ENCODE measurements at regions not wholly inside any gene's neighbourhood (a gene's known extent, or its start where the extent isn't known, plus 50 kb on each side); places are given as distances from the start of the nearest gene placed in this dataset.
A peak's percentile ranks its signal among the peaks of the same experiment; 100 is the strongest.

DNA sequence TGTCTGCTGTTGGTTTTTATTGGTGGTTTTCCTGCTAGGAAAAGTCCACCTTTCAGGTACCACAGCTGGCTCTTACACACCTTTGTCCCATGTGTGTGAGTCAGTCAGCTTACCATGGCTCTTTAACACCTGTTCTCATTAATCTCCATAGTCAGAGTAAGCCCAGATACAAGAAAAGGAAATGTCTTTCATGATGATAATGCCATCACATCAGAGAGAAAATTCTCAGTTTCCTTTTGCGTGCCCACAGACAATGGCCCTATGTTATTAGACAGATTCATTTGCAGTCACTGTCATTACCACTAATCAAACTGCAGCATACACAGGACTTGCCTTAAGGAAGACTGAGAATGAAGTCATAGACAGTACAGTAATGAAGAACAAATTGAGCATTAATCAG is 1583.6 kb upstream of the LRRTM3 start:
- intact Hi-C loops (cut with micrococcal nuclease; ENCODE audit: unreplicated experiment): no loop called here

GRCh38 chr10:65346466-65346865 is 1579.4 kb upstream of the LRRTM3 start:
- Histone ChIP-seq H3K4me1 (no peaks in the 10 kb centered on the region; the same call in 1 of the 2 replicates), H3K36me3 (ENCODE audit: control insufficient read depth, insufficient read depth, low read length) (no peaks in the 10 kb centered on the region), H3K27me3 (replicated peaks; ENCODE audit: control insufficient read depth, insufficient read depth, low read length) (no peaks in the 10 kb centered on the region), H3K9me3 (no peaks in the 10 kb centered on the region), H3K4me3 (ENCODE audit: low read depth, low read length) (no peak overlapping the region)
- Mint-ChIP-seq H3K4me1 (ENCODE audit: low read depth, unreplicated experiment) (no peaks in the 10 kb centered on the region), H3K36me3 (ENCODE audit: insufficient read depth, unreplicated experiment) (no peaks in the 10 kb centered on the region), H3K4me3 (ENCODE audit: unreplicated experiment) (no peak overlapping the region), H3K27me3 (ENCODE audit: insufficient read depth, unreplicated experiment) (no peaks in the 10 kb centered on the region), H3K9me3 (ENCODE audit: unreplicated experiment) (no peaks in the 10 kb centered on the region), H3K27ac (ENCODE audit: unreplicated experiment) (no peak overlapping the region)
- TF ChIP-seq, protein P1, sequence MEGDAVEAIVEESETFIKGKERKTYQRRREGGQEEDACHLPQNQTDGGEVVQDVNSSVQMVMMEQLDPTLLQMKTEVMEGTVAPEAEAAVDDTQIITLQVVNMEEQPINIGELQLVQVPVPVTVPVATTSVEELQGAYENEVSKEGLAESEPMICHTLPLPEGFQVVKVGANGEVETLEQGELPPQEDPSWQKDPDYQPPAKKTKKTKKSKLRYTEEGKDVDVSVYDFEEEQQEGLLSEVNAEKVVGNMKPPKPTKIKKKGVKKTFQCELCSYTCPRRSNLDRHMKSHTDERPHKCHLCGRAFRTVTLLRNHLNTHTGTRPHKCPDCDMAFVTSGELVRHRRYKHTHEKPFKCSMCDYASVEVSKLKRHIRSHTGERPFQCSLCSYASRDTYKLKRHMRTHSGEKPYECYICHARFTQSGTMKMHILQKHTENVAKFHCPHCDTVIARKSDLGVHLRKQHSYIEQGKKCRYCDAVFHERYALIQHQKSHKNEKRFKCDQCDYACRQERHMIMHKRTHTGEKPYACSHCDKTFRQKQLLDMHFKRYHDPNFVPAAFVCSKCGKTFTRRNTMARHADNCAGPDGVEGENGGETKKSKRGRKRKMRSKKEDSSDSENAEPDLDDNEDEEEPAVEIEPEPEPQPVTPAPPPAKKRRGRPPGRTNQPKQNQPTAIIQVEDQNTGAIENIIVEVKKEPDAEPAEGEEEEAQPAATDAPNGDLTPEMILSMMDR (IDR thresholded peaks at IDR 0.05; ENCODE audit: insufficient read depth in 1 of 2, low read depth in 1 of 2, low read length in 1 of 2, severe bottlenecking in 1 of 2, unreplicated experiment in 1 of 2): no peak
- DNase-seq: peak in 1 of 2 experiments; percentile 18
- ChIA-PET CTCF (interaction anchor here (0.6 to 1.0 kb wide), 2 partner anchors 12 to 144 kb away, joined by 3 to 4 read pairs; no protein-coding TSS in a partner anchor), POLR2A (no interaction called here)
- BruUV-seq (replicated peaks): no TSS peak
- intact Hi-C loops (cut with micrococcal nuclease; ENCODE audit: unreplicated experiment): no loop called here

More for the DNA sequence above, 1583.6 kb upstream of the LRRTM3 start:
- Mint-ChIP-seq H3K4me3 (ENCODE audit: unreplicated experiment) (no peak overlapping the region), H3K4me1 (ENCODE audit: low read depth, unreplicated experiment) (peaks cover 5% of the 10 kb centered on the region), H3K27me3 (ENCODE audit: insufficient read depth, unreplicated experiment) (no peaks in the 10 kb centered on the region), H3K9me3 (ENCODE audit: unreplicated experiment) (no peaks in the 10 kb centered on the region), H3K27ac (ENCODE audit: unreplicated experiment) (no peak overlapping the region), H3K36me3 (ENCODE audit: insufficient read depth, unreplicated experiment) (no peaks in the 10 kb centered on the region)
- DNase-seq: no peak
- no peak overlapping the region for H3K4me3 ChIP-seq (ENCODE audit: low read depth, low read length)
- no TSS peak for BruUV-seq (replicated peaks)
- POLR2A ChIA-PET: no interaction called here
- no peaks in the 10 kb centered on the region for H3K36me3 ChIP-seq (ENCODE audit: control insufficient read depth, insufficient read depth, low read length)
- CTCF ChIA-PET: no interaction called here
- TF ChIP-seq, protein P1 (IDR thresholded peaks at IDR 0.05; ENCODE audit: insufficient read depth in 1 of 2, low read depth in 1 of 2, low read length in 1 of 2, severe bottlenecking in 1 of 2, unreplicated experiment in 1 of 2): no peak
- no peaks in the 10 kb centered on the region for H3K9me3 ChIP-seq
- no peaks in the 10 kb centered on the region; the same call in 1 of the 2 replicates for H3K4me1 ChIP-seq
- H3K27me3 ChIP-seq (replicated peaks; ENCODE audit: control insufficient read depth, insufficient read depth, low read length): no peaks in the 10 kb centered on the region

- H3K27ac Mint-ChIP-seq (ENCODE audit: unreplicated experiment): no peak overlapping the region
- no peaks in the 10 kb centered on the region; the same call in 1 of the 2 replicates for H3K4me1 ChIP-seq
- TF ChIP-seq, protein P1 (IDR thresholded peaks at IDR 0.05; ENCODE audit: insufficient read depth in 1 of 2, low read depth in 1 of 2, low read length in 1 of 2, severe bottlenecking in 1 of 2, unreplicated experiment in 1 of 2): no peak
- H3K9me3 Mint-ChIP-seq (ENCODE audit: unreplicated experiment): no peaks in the 10 kb centered on the region
- H3K27me3 Mint-ChIP-seq (ENCODE audit: insufficient read depth, unreplicated experiment): no peaks in the 10 kb centered on the region
- H3K27me3 ChIP-seq (replicated peaks; ENCODE audit: control insufficient read depth, insufficient read depth, low read length): no peaks in the 10 kb centered on the region
- no peak overlapping the region for H3K4me3 Mint-ChIP-seq (ENCODE audit: unreplicated experiment)
- intact Hi-C loops (cut with micrococcal nuclease; ENCODE audit: unreplicated experiment): no loop called here
- H3K36me3 ChIP-seq (ENCODE audit: control insufficient read depth, insufficient read depth, low read length): no peaks in the 10 kb centered on the region
- no peaks in the 10 kb centered on the region for H3K4me1 Mint-ChIP-seq (ENCODE audit: low read depth, unreplicated experiment)
- POLR2A ChIA-PET: no interaction called here
- no peak for DNase-seq
- H3K9me3 ChIP-seq: no peaks in the 10 kb centered on the region
- no peaks in the 10 kb centered on the region for H3K36me3 Mint-ChIP-seq (ENCODE audit: insufficient read depth, unreplicated experiment)
- no TSS peak for BruUV-seq (replicated peaks)
- CTCF ChIA-PET: interaction anchor here (0.6 kb wide), 1 partner anchor 870 kb away, joined by 6 read pairs; no protein-coding TSS in a partner anchor
- no peak overlapping the region for H3K4me3 ChIP-seq (ENCODE audit: low read depth, low read length)
These were observed 1577.2 kb upstream of the LRRTM3 start for GRCh38 chr10:65348637-65349036.

All from Caco-2 (cell line).